B cell (primary cell): ENCODE measurements at regions not wholly inside any gene's neighbourhood (a gene's known extent, or its start where the extent isn't known, plus 50 kb on each side); places are given as distances from the start of the nearest gene placed in this dataset.

Experiments
- ATAC-seq: fragments of 200-7000 bp; cut with Tn5 transposase; one replicate; pipeline ENCODE4 v1.10.0; 2021; ENCODE audit warnings: low read depth, mild to moderate bottlenecking, moderate number of reproducible peaks, moderate library complexity
- CTCF ChIA-PET: fragments of 350-600 bp; sonication (Branson Sonifier 250); formaldehyde crosslinking; loops from one replicate; lab custom pipeline; 2021; ENCODE audit warnings: antibody characterized with exemption, inconsistent platforms; lab: Charles Lee
- POLR2A ChIA-PET: fragments of 350-600 bp; sonication (Branson Sonifier 250); formaldehyde crosslinking; loops from one replicate; lab custom pipeline; 2021; ENCODE audit warnings: antibody characterized with exemption; lab: Charles Lee
- DNase-seq: peaks from one replicate; pipeline ENCODE4 v3.0.0; 2013
- H2AFZ ChIP-seq: 2 replicates; pipeline ENCODE4 v1.6.1; 2012; ENCODE audit warnings: mild to moderate bottlenecking, low read depth, low read length; ENCODE audit not compliant: insufficient read depth, poor library complexity, severe bottlenecking
- H3K27ac ChIP-seq, 2 donors: 1 replicate in 1 of 2; 2 replicates in 1 of 2; pipeline ENCODE4 v1.5.1; 2012 to 2013; ENCODE audit warnings: low read length in 2 of 2, mild to moderate bottlenecking in 2 of 2, moderate library complexity in 1 of 2
- H3K27me3 ChIP-seq, 4 experiments: fragments of 200-600 bp in 1 of 4; sonication (generic) in 1 of 4; replicated peaks in 1 of 4; 1 replicate in 2 of 4; 2 replicates in 2 of 4; pipeline versions ENCODE4 v1.6.1 to v1.7.0; 2013 to 2016; ENCODE audit warnings: low read length in 3 of 4, mild to moderate bottlenecking in 2 of 4, mixed read lengths in 1 of 4, moderate library complexity in 1 of 4; ENCODE audit not compliant: insufficient read depth in 4 of 4, control insufficient read depth in 3 of 4; ENCODE audit errors: control extremely low read depth in 1 of 4
- H3K36me3 ChIP-seq, 2 experiments: replicated peaks in 1 of 2; 1 replicate in 1 of 2; 2 replicates in 1 of 2; pipeline versions ENCODE4 v1.6.1 to v1.7.1; 2013; ENCODE audit warnings: low read length in 1 of 2; ENCODE audit not compliant: insufficient read depth in 2 of 2, control insufficient read depth in 1 of 2; ENCODE audit errors: control extremely low read depth in 1 of 2, extremely low read depth in 1 of 2
- H3K4me1 ChIP-seq, 2 donors: fragments of 200-600 bp in 1 of 2; sonication (generic) in 1 of 2; 1 replicate in 1 of 2; 2 replicates in 1 of 2; pipeline versions ENCODE4 v1.5.1 to v1.6.1; 2013 to 2017; ENCODE audit warnings: low read length in 2 of 2; ENCODE audit not compliant: control insufficient read depth in 2 of 2, insufficient read depth in 2 of 2
- H3K4me2 ChIP-seq: replicated peaks from 2 replicates; pipeline ENCODE3; 2012; ENCODE audit warnings: mild to moderate bottlenecking, low read depth, low read length; ENCODE audit not compliant: poor library complexity, severe bottlenecking
- H3K4me3 ChIP-seq, 5 experiments: fragments of 200-600 bp in 1 of 5; sonication (generic) in 1 of 5; 1 replicate in 3 of 5; 2 replicates in 2 of 5; pipeline versions ENCODE4 v1.5.1 to v1.7.0; 2011 to 2016; ENCODE audit warnings: low read length in 4 of 5, mild to moderate bottlenecking in 4 of 5, low read depth in 2 of 5, control low read depth in 1 of 5, moderate library complexity in 1 of 5; ENCODE audit not compliant: insufficient read depth in 1 of 5; ENCODE audit errors: control extremely low read depth in 1 of 5, extremely low read depth in 1 of 5
- H3K79me2 ChIP-seq: fragments of 200-600 bp; sonication (generic); one replicate; pipeline ENCODE4 v1.6.0; 2016; ENCODE audit warnings: low read length; ENCODE audit not compliant: control insufficient read depth, insufficient read depth
- H3K9ac ChIP-seq: fragments of 200-600 bp; sonication (generic); 2 replicates; pipeline ENCODE4 v1.6.1; 2017; ENCODE audit warnings: mild to moderate bottlenecking, low read length, moderate library complexity
- H3K9me3 ChIP-seq, 3 donors: one replicate each; pipeline versions ENCODE4 v1.6.1 to v1.7.1; 2013; ENCODE audit warnings: low read length in 2 of 3; ENCODE audit not compliant: control insufficient read depth in 2 of 3, insufficient read depth in 1 of 3; ENCODE audit errors: control extremely low read depth in 1 of 3
- H4K20me1 ChIP-seq: 2 replicates; pipeline ENCODE4 v1.6.0; 2012; ENCODE audit warnings: mild to moderate bottlenecking, low read length; ENCODE audit not compliant: insufficient read depth, control insufficient read depth, poor library complexity, severe bottlenecking
- H3K27ac Mint-ChIP-seq: one replicate; pipeline ENCODE4 v1.8.0; 2021; ENCODE audit warnings: mixed read lengths
- H3K27me3 Mint-ChIP-seq: one replicate; pipeline ENCODE4 v1.8.0; 2021; ENCODE audit warnings: mixed read lengths
- H3K4me1 Mint-ChIP-seq: one replicate; pipeline ENCODE4 v1.8.0; 2021; ENCODE audit warnings: mixed read lengths
- H3K4me3 Mint-ChIP-seq: one replicate; pipeline ENCODE4 v1.8.0; 2021; ENCODE audit warnings: mixed read lengths
- H3K9me3 Mint-ChIP-seq: one replicate; pipeline ENCODE4 v1.8.0; 2022; ENCODE audit warnings: mixed read lengths; ENCODE audit not compliant: insufficient read depth
- EZH2 ChIP-seq: IDR thresholded peaks from 2 replicates; pipeline ENCODE4 v1.6.1; 2012; ENCODE audit warnings: borderline replicate concordance, low read depth, mild to moderate bottlenecking, moderate library complexity, low read length; ENCODE audit not compliant: insufficient read depth, poor library complexity, severe bottlenecking
- WGBS: methylation state at CpG from one replicate; pipeline ENCODE4 v1.1.5; 2013; ENCODE audit warnings: missing lambda C conversion rate; ENCODE audit not compliant: insufficient coverage; 5-methylcytosine and 5-hydroxymethylcytosine counted together
- intact Hi-C: fragments of 100-400 bp; cut with micrococcal nuclease; formaldehyde crosslinking; loops from one replicate; pipeline ENCODE4 v1.10.0; 2022
- TF ChIP-seq, protein P1 (sequence below): fragments of 200-600 bp; IDR thresholded peaks from one replicate; pipeline ENCODE4 v1.8.0; 2022; ENCODE audit warnings: antibody characterized with exemption, mild to moderate bottlenecking

DNA sequence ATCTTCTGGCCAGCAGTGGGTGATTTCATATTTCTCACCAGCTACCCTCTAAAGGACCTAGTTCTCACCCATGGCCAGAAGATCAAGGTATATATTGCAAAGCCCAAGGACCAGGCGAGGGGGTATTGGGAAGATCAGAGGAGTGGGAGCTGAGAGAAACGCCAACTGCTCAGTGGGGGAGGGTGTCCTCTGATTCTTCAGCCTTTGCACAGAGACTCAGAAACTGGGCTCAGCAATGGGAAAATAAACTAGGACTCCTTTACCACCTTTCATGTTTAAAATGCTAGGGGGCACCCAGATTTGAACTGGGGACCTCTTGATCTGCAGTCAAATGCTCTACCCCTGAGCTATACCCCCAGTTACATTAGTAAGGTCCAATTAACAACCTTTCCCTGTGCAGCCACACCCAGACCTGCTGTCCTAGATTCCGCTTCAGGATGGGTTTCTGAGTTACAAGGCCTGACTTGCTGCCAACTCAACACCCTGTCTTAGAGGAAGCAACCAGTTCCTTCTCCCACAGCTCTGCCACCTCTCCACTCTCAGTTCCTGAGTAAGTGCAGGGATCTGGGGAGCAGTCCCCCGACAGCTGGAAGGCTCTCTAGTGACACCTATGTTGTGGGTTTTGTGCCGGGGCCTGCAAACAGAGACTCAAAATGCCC is 93.5 kb downstream of the ZNF783 start:
- Mint-ChIP-seq H3K4me3 (no peak overlapping the region), H3K27me3 (peaks cover 12% of the 10 kb centered on the region), H3K27ac (no peak overlapping the region), H3K9me3 (peaks cover 2% of the 10 kb centered on the region), H3K4me1 (no peaks in the 10 kb centered on the region)
- Histone ChIP-seq H3K27ac (no peak overlapping the region), H3K9ac (no peak overlapping the region), H2AFZ (no peak overlapping the region), H3K4me3 (no peak overlapping the region), H3K4me1 (no peaks in the 10 kb centered on the region), H3K27me3 (peaks cover 0 to 4% (median 0%) of the 10 kb centered on the region in 4 experiments), H4K20me1 (no peaks in the 10 kb centered on the region), H3K36me3 (no peaks in the 10 kb centered on the region), H3K4me2 (no peak overlapping the region), H3K79me2 (no peaks in the 10 kb centered on the region), H3K9me3 (peaks cover 0 to 17% (median 0%) of the 10 kb centered on the region in 3 donors)
- intact Hi-C loops = no loop called here
- WGBS = 36% methylated on average over 3 of the region's 5 CpGs
- CTCF ChIA-PET = interaction anchor here (0.6 kb wide), 1 partner anchor 30 kb away, joined by 4 read pairs; no protein-coding TSS in a partner anchor
- no peak for TF ChIP-seq EZH2
- TF ChIP-seq, protein P1, sequence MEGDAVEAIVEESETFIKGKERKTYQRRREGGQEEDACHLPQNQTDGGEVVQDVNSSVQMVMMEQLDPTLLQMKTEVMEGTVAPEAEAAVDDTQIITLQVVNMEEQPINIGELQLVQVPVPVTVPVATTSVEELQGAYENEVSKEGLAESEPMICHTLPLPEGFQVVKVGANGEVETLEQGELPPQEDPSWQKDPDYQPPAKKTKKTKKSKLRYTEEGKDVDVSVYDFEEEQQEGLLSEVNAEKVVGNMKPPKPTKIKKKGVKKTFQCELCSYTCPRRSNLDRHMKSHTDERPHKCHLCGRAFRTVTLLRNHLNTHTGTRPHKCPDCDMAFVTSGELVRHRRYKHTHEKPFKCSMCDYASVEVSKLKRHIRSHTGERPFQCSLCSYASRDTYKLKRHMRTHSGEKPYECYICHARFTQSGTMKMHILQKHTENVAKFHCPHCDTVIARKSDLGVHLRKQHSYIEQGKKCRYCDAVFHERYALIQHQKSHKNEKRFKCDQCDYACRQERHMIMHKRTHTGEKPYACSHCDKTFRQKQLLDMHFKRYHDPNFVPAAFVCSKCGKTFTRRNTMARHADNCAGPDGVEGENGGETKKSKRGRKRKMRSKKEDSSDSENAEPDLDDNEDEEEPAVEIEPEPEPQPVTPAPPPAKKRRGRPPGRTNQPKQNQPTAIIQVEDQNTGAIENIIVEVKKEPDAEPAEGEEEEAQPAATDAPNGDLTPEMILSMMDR = no peak
- no peak for ATAC-seq
- no peak for DNase-seq
- POLR2A ChIA-PET = no interaction called here

DNA sequence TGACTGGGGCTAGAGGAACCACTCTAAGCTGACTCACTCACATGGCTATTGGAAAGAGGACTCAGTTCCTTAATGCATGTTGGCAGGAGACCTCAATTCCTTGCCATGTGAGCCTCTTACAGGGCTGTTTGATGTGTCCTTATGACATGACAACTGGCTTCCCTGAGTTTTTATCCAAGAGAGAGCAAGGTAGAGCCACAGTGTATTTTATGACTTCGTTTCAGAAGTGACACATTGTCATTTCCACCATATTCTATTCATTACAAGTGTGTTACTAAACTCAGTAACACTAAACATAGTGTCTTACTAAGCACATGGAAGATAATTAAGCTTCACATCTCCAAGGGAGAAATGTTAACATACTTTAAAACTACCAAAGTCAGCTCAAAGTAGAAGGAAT is 98.2 kb downstream of the ZNF777 start:
- Histone ChIP-seq H3K27ac (no peak overlapping the region), H3K4me1 (no peaks in the 10 kb centered on the region), H3K4me2 (no peak overlapping the region), H4K20me1 (no peaks in the 10 kb centered on the region), H3K4me3 (no peak overlapping the region), H3K9ac (no peak overlapping the region), H3K27me3 (peaks cover 0 to 4% (median 0%) of the 10 kb centered on the region in 4 experiments), H3K9me3 (peaks cover 0 to 26% (median 8%) of the 10 kb centered on the region in 3 donors), H3K36me3 (no peaks in the 10 kb centered on the region), H3K79me2 (no peaks in the 10 kb centered on the region), H2AFZ (no peak overlapping the region)
- ATAC-seq = no peak
- DNase-seq = no peak
- H3K27me3 Mint-ChIP-seq = peaks cover 14% of the 10 kb centered on the region
- no CpG with 5 or more reads among the region's 1 CpG for WGBS
- no peaks in the 10 kb centered on the region for H3K4me1 Mint-ChIP-seq
- ChIA-PET CTCF (no interaction called here), POLR2A (no interaction called here)
- no peak overlapping the region for H3K27ac Mint-ChIP-seq
- TF ChIP-seq, protein P1 = no peak
- no peak for TF ChIP-seq EZH2
- no peak overlapping the region for H3K4me3 Mint-ChIP-seq
- H3K9me3 Mint-ChIP-seq = peaks cover 6% of the 10 kb centered on the region
- intact Hi-C loops = no loop called here
